Urothelium cell line (cell line): ENCODE measurements at regions not wholly inside any gene's neighbourhood (a gene's known extent, or its start where the extent isn't known, plus 50 kb on each side); places are given as distances from the start of the nearest gene placed in this dataset.

Experiments
- DNase-seq: peaks from one replicate; pipeline ENCODE4 v3.0.0; 2011; ENCODE audit warnings: low spot score, mixed read lengths
- FAIRE-seq: peaks from 2 replicates; lab custom pipeline; 2011; peaks lifted over from hg19 to GRCh38; lab: Jason Lieb, UNC

DNA sequence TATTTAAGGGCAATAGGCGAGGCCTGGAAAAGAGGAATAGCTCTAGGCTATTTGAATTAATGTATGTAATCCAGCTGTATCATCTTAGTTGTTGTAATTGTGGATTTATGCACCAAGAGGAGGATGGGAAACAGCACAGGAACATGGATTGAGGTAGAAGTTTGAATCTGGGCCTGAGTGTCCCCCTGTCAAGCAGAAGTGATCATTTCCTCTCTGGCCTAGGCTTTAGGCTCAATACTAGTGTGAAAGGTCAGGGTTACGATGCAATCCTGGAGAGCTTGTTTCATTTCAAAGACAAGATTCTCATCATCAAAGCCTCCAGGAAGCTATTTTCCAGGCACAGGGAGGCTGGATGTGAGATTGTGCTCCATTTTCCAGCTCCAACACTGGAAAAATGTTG lies 77.9 kb upstream of the HSD17B12 start:
- DNase-seq (no peak), FAIRE-seq (no peak)

DNA sequence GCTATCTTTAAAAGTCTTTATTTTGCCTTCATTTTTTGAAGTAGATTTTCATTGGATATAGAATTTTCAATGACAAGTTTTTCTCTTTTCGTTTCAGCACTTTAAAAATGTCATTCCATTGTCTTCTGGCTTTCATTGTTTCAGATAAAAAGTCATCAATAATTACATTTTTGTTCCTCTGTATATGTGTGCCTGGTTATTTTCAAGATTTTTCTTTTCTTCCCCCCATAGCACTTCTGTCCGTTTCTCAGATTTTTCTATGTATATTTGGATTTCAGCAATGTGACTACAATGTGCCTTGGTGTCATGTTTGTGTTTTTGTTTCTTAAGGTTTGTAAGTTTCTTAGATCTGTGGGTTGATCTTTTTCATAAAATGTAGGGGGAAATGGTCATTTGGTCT lies 66.3 kb upstream of the HSD17B12 start:
- no peak for FAIRE-seq
- DNase-seq = no peak

DNA sequence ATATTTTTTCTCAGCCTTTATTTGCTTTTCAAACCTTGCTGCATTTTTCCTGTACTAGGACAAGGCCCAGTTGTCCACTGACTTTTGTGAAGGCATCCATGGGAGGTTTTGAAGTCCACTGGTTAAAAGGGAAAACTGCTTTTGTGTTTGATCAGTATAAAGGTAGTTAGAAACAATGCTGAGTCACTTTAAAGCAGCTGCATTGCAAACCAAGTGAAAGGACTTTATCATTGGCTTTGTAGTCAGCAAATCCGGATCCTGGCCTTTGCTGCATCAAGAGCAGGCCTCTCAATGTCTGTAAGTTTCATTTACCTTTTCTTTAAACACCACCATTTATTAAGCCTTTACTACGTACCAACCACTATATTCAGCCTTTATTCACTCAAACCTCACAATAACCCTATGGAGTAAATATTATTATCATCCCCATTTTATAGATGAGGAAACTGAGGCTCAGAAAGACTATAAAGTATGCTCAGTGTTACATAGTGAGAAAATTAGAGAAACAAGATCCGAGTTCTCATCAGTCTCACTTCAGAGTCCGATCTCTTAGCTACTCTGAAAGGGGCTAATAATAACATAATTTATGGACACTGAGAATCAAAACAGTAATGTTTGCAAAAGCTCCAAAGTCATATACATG lies 60.6 kb upstream of the HSD17B12 start:
- FAIRE-seq (no peak), DNase-seq (no peak)

DNA sequence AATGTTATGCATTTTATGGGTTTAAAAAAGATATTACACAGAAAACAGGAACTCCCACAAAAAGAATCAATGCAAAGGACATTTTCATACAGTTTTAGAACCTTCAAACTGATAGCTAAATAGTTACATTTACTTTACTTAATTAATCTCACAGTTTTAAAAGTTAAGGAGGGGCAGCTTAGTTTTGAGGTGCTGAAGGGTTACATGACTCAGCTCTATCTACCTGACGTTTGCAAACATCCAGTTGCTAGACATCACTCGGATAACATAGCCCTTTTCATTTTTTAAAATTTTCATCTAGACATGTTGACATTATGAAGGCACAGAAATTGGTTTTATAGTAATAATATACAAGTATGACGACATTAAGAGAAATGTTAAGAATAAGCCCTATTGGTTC lies 53.7 kb upstream of the HSD17B12 start:
- FAIRE-seq (no peak), DNase-seq (no peak)
